IMR-90 (cell line): ENCODE measurements at regions not wholly inside any gene's neighbourhood (a gene's known extent, or its start where the extent isn't known, plus 50 kb on each side); places are given as distances from the start of the nearest gene placed in this dataset.
"Not testable (repeated sequence)": the region's sequence is repeated elsewhere in the genome, so short reads cannot be mapped to it uniquely, and the experiment has no call there.

Experiments
- ATAC-seq: fragments of 200-7000 bp; cut with Tn5 transposase; 2 replicates; pipeline ENCODE4 v1.9.1; 2020; ENCODE audit warnings: low read depth, mild to moderate bottlenecking, moderate library complexity
- BruUV-seq: library from RNA; stranded (reverse); fragments of 400-500 nt; replicated peaks from 2 replicates; lab custom pipeline; 2021; lab: Mats Ljungman, UMichigan
- CTCF ChIA-PET: fragments of 300-600 bp; formaldehyde crosslinking; extraction: SDS; loops from one replicate; lab custom pipeline; 2021; ENCODE audit warnings: antibody characterized with exemption; lab: Yijun Ruan, JAX
- POLR2A ChIA-PET: fragments of 300-600 bp; sonication (Branson Sonifier 250); formaldehyde crosslinking; loops from one replicate; lab custom pipeline; 2022; ENCODE audit warnings: antibody characterized with exemption; ENCODE audit not compliant: unreplicated experiment; lab: Charles Lee
- DNase-seq: peaks from one replicate; pipeline ENCODE4 v3.0.0; 2013
- H2AFZ ChIP-seq: replicated peaks from 2 replicates; pipeline ENCODE3; 2013; ENCODE audit warnings: low read length, mild to moderate bottlenecking; ENCODE audit not compliant: poor library complexity
- H2AK5ac ChIP-seq: 2 replicates; pipeline ENCODE4 v1.6.1; 2013; ENCODE audit warnings: low read depth, low read length, inconsistent platforms
- H2AK9ac ChIP-seq: replicated peaks from 2 replicates; pipeline ENCODE3; 2013; ENCODE audit warnings: mild to moderate bottlenecking, low read depth, low read length, moderate library complexity; ENCODE audit not compliant: poor library complexity
- H2BK120ac ChIP-seq: 2 replicates; pipeline ENCODE4 v1.6.1; 2013; ENCODE audit warnings: low read depth, low read length, inconsistent platforms
- H2BK15ac ChIP-seq: 3 replicates; pipeline ENCODE4 v1.6.1; 2013; ENCODE audit warnings: low read depth, low read length, inconsistent platforms
- H2BK20ac ChIP-seq: 2 replicates; pipeline ENCODE4 v1.6.1; 2013; ENCODE audit warnings: low read depth, mild to moderate bottlenecking, inconsistent platforms, low read length, moderate library complexity
- H2BK5ac ChIP-seq: 2 replicates; pipeline ENCODE4 v1.6.1; 2013; ENCODE audit warnings: mild to moderate bottlenecking, low read depth, low read length, inconsistent platforms; ENCODE audit not compliant: poor library complexity, severe bottlenecking
- H3K14ac ChIP-seq: replicated peaks from 2 replicates; pipeline ENCODE4 v1.6.1; 2013; ENCODE audit warnings: low read depth, low read length, inconsistent platforms
- H3K18ac ChIP-seq: 2 replicates; pipeline ENCODE4 v1.6.1; 2013; ENCODE audit warnings: low read depth, low read length, control low read depth
- H3K23ac ChIP-seq: 2 replicates; pipeline ENCODE4 v1.6.1; 2013; ENCODE audit warnings: low read depth, low read length, inconsistent platforms
- H3K27ac ChIP-seq: 2 replicates; pipeline ENCODE4 v1.5.1; 2013; ENCODE audit warnings: mild to moderate bottlenecking, control low read depth, low read length; ENCODE audit not compliant: insufficient read depth
- H3K27me3 ChIP-seq: 2 replicates; pipeline ENCODE4 v1.6.1; 2013; ENCODE audit warnings: low read length; ENCODE audit not compliant: control insufficient read depth, insufficient read depth
- H3K36me3 ChIP-seq: 2 replicates; pipeline ENCODE4 v1.6.1; 2013; ENCODE audit warnings: low read length, mixed read lengths; ENCODE audit not compliant: control insufficient read depth, insufficient read depth
- H3K4ac ChIP-seq: 2 replicates; pipeline ENCODE4 v1.6.1; 2013; ENCODE audit warnings: low read depth, low read length, inconsistent platforms
- H3K4me1 ChIP-seq: 2 replicates; pipeline ENCODE4 v1.6.1; 2013; ENCODE audit warnings: low read length, mixed read lengths; ENCODE audit not compliant: control insufficient read depth, insufficient read depth
- H3K4me2 ChIP-seq: 2 replicates; pipeline ENCODE4 v1.6.1; 2013; ENCODE audit warnings: low read depth, mild to moderate bottlenecking, control low read depth, low read length, moderate library complexity
- H3K4me3 ChIP-seq: 2 replicates; pipeline ENCODE4 v1.5.1; 2013; ENCODE audit warnings: low read depth, mild to moderate bottlenecking, control low read depth, low read length, moderate library complexity; ENCODE audit not compliant: insufficient read depth
- H3K56ac ChIP-seq: 2 replicates; pipeline ENCODE4 v1.6.1; 2013; ENCODE audit warnings: low read length, inconsistent platforms; ENCODE audit not compliant: insufficient read depth; ENCODE audit errors: extremely low read depth
- H3K79me1 ChIP-seq, 2 experiments: 2 replicates each; pipeline ENCODE4 v1.6.1; 2013; ENCODE audit warnings: low read length in 2 of 2, inconsistent platforms in 1 of 2, low read depth in 1 of 2
- H3K9ac ChIP-seq: 2 replicates; pipeline ENCODE4 v1.6.1; 2013; ENCODE audit warnings: low read depth, low read length, control low read depth
- H3K9me1 ChIP-seq: 2 replicates; pipeline ENCODE4 v1.6.1; 2013; ENCODE audit warnings: low read length, inconsistent platforms; ENCODE audit not compliant: insufficient read depth
- H3K9me3 ChIP-seq: 2 replicates; pipeline ENCODE4 v1.6.1; 2013; ENCODE audit warnings: low read length; ENCODE audit not compliant: control insufficient read depth, insufficient read depth
- H4K20me1 ChIP-seq: 2 replicates; pipeline ENCODE4 v1.6.1; 2013; ENCODE audit warnings: low read length, inconsistent platforms; ENCODE audit not compliant: insufficient read depth
- H4K5ac ChIP-seq: 2 replicates; pipeline ENCODE4 v1.6.1; 2013; ENCODE audit warnings: mild to moderate bottlenecking, low read depth, low read length, control low read depth
- H4K8ac ChIP-seq, 2 experiments: 2 replicates each; pipeline ENCODE4 v1.6.1; 2013; ENCODE audit warnings: low read depth in 2 of 2, low read length in 2 of 2, control low read depth in 1 of 2, inconsistent platforms in 1 of 2
- H4K91ac ChIP-seq: 2 replicates; pipeline ENCODE4 v1.6.1; 2013; ENCODE audit warnings: low read depth, low read length, inconsistent platforms; ENCODE audit not compliant: insufficient read depth
- CEBPB ChIP-seq: IDR thresholded peaks from 2 replicates; pipeline ENCODE4 v1.6.1; 2012; ENCODE audit warnings: low read depth, low read length, improper control_type of control experiment
- RAD21 ChIP-seq: IDR thresholded peaks from 2 replicates; pipeline ENCODE4 v1.6.1; 2012; ENCODE audit warnings: low read length, improper control_type of control experiment
- WGBS, 2 experiments: methylation state at CpG; one replicate each; pipeline versions ENCODE4 v1.1.5 to v1.1.7; 2013; ENCODE audit warnings: missing lambda C conversion rate in 2 of 2; ENCODE audit not compliant: insufficient read length in 1 of 2; ENCODE audit errors: extremely low coverage in 2 of 2; 5-methylcytosine and 5-hydroxymethylcytosine counted together
- dilution Hi-C: fragments of 300-500 bp; cut with HindIII; formaldehyde crosslinking; loops from one replicate; pipeline ENCODE4 v1.14.3; 2018; ENCODE audit warnings: low sequenced_read_pairs; ENCODE audit not compliant: unreplicated experiment
- in situ Hi-C: fragments of 300-500 bp; cut with MboI; formaldehyde crosslinking; loops from 3 replicates; pipeline ENCODE4 v1.14.3; 2019; ENCODE audit warnings: low sequenced_read_pairs, inconsistent platforms, mixed read lengths
- intact Hi-C: fragments of 100-400 bp; cut with micrococcal nuclease; formaldehyde crosslinking; loops from 2 replicates; pipeline ENCODE4 v1.10.0; 2022

DNA sequence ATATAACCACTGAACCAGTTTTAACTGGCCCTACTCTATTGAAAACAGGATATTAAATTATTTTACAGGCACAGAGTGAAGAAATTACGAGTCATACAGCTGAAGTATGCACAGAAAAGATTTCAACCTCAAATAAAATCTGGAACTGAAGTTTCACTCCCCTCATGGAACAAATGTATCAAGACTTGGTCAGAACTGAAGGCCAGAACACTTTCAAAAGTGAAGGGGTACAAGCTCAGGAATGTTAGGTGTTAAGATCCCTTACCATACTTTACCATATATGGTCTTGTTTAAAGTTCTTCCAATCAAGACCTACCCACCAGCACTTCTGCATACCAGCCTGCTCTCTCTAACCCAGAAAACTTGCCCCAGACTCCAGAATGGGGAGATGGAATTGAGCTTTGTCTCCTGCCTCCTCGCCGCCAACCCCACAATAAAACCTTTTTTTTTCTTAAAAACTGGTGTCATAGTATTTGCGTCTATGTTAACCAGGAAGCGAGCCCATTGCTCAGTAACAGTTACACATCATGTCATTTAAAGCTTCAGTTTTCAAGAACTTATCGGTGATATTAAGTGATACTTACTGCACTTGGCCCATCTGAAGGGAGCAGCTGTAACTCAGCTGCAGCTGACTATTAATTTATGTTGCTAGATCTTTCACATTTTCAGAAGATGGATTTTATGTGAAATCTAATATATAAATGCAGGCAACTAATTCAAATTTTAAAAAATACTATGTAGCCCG is 59.9 kb downstream of the OXSM start:
- Histone ChIP-seq H2AK5ac (no peak overlapping the region), H3K9ac (peak overlapping the region; percentile 55; the same call in 1 of the 2 replicates), H3K27me3 (no peaks in the 10 kb centered on the region), H2BK20ac (0 out of 2 replicates have a peak overlapping the region, but pooled peaks have one; percentile 26), H4K5ac (peak overlapping the region; percentile 64), H3K9me3 (no peaks in the 10 kb centered on the region), H4K91ac (no peak overlapping the region), H3K14ac (peak overlapping the region; percentile 56; the same call in 1 of the 2 replicates), H4K8ac (peak overlapping the region; percentile 67 to 75; a peak in 3 of 4 replicates), H3K27ac (peak overlapping the region; percentile 22; the same call in 1 of the 2 replicates), H3K4ac (no peak overlapping the region; the same call in 1 of the 2 replicates), H3K23ac (peak overlapping the region; percentile 67; the same call in 1 of the 2 replicates), H4K20me1 (no peaks in the 10 kb centered on the region), H3K4me1 (peaks cover 7% of the 10 kb centered on the region), H3K4me2 (peak overlapping the region; percentile 55; the same call in 1 of the 2 replicates), H3K36me3 (no peaks in the 10 kb centered on the region), H2BK5ac (peak overlapping the region; percentile 80), H2AK9ac (no peak overlapping the region), H3K4me3 (no peak overlapping the region), H2BK120ac (peak overlapping the region; percentile 57), H3K56ac (no peak overlapping the region), H3K18ac (peak overlapping the region; percentile 90), H3K79me1 (no peaks in the 10 kb centered on the region), H3K9me1 (no peaks in the 10 kb centered on the region), H2AFZ (peak overlapping the region; percentile 4), H2BK15ac (no peak overlapping the region)
- dilution Hi-C loops (no loop called here), intact Hi-C loops (loop anchor here (10.0 kb wide), 1 partner anchor 1425 kb away; no protein-coding TSS in a partner anchor), in situ Hi-C loops (loop anchor here (10.0 kb wide), 1 partner anchor 205 kb away; no protein-coding TSS in a partner anchor)
- ATAC-seq (peak; percentile 63), DNase-seq (peak; percentile 57)
- CTCF ChIA-PET: interaction anchor here (0.9 to 1.4 kb wide), 2 partner anchors 10 to 201 kb away, joined by 3 to 5 read pairs; no protein-coding TSS in a partner anchor
- POLR2A ChIA-PET: no interaction called here
- no peak for TF ChIP-seq RAD21
- TF ChIP-seq CEBPB: peak; percentile 53; the same call in 1 of the 2 replicates
- WGBS, 2 experiments: no CpG with 5 or more reads among the region's 7 CpGs
- BruUV-seq: no TSS peak

DNA sequence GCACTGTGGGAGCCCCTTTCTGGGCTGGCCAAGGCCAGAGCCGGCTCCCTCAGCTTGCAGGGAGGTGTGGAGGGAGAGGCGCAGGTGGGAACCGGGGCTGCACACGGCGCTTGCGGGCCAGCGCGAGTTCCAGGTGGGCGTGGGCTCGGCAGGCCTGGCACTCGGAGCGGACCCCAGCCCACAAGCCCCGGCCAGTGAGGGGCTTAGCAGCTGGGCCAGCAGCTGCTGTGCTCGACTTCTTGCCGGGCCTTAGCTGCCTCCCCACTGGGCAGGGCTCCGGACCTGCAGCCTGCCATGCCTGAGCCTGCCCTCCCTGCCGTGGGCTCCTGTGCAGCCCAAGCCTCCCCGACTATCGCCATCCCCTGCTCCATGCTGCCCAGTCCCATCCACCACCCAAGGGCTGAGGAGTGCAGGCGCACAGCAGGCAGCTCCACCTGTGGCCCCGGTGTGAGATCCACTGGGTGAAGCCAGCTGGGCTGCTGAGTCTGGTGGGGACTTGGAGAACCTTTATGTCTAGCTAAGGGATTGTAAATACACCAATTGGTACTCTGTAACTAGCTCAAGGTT is 61.9 kb downstream of the OXSM start:
- H3K9me3 ChIP-seq, in situ Hi-C loops, H3K9me1 ChIP-seq, H3K56ac ChIP-seq, H2AFZ ChIP-seq, intact Hi-C loops, H3K27me3 ChIP-seq, H3K4me2 ChIP-seq, H4K20me1 ChIP-seq, POLR2A ChIA-PET, CTCF ChIA-PET, H3K14ac ChIP-seq, H2BK5ac ChIP-seq, H4K8ac ChIP-seq, BruUV-seq, H3K9ac ChIP-seq, H2AK9ac ChIP-seq, ATAC-seq, H3K4ac ChIP-seq, H3K36me3 ChIP-seq, H4K91ac ChIP-seq, H3K23ac ChIP-seq, H4K5ac ChIP-seq, H3K18ac ChIP-seq, H2AK5ac ChIP-seq, H3K4me1 ChIP-seq, dilution Hi-C loops, DNase-seq, H3K4me3 ChIP-seq, H3K79me1 ChIP-seq, H2BK15ac ChIP-seq, H3K27ac ChIP-seq, H2BK120ac ChIP-seq, H2BK20ac ChIP-seq: not testable (repeated sequence)
- 100% methylated on average over 3 of the region's 21 CpGs; no CpG with 5 or more reads in 1 of the 2 experiments for WGBS, 2 experiments
